Muscle of leg (tissue), 3 donors: ENCODE measurements at regions not wholly inside any gene's neighbourhood (a gene's known extent, or its start where the extent isn't known, plus 50 kb on each side); places are given as distances from the start of the nearest gene placed in this dataset.

Source experiments
- DNase-seq: peaks from one replicate; pipeline ENCODE4 v3.0.0; 2013
- H3K27ac ChIP-seq: one replicate; pipeline ENCODE4 v1.5.1; 2013; ENCODE audit warnings: mild to moderate bottlenecking, low read length, control low read depth
- H3K27me3 ChIP-seq: one replicate; pipeline ENCODE4 v1.6.1; 2013; ENCODE audit warnings: low read length; ENCODE audit not compliant: control insufficient read depth, insufficient read depth
- H3K36me3 ChIP-seq: one replicate; pipeline ENCODE4 v1.6.1; 2013; ENCODE audit warnings: low read length; ENCODE audit not compliant: control insufficient read depth, insufficient read depth
- H3K4me1 ChIP-seq: one replicate; pipeline ENCODE4 v1.6.1; 2013; ENCODE audit warnings: low read length; ENCODE audit not compliant: control insufficient read depth, insufficient read depth
- H3K4me3 ChIP-seq: one replicate; pipeline ENCODE4 v1.5.1; 2013; ENCODE audit warnings: low read length, control low read depth
- H3K9me3 ChIP-seq: replicated peaks from 2 replicates; pipeline ENCODE4 v1.6.1; 2013; ENCODE audit warnings: low read depth, low read length; ENCODE audit not compliant: control insufficient read depth
- WGBS: methylation state at CpG from one replicate; pipeline ENCODE4 v1.1.5; 2013; ENCODE audit warnings: missing lambda C conversion rate; ENCODE audit not compliant: insufficient coverage; 5-methylcytosine and 5-hydroxymethylcytosine counted together

- Histone ChIP-seq H3K36me3 (no peaks in the 10 kb centered on the region), H3K4me3 (no peak overlapping the region), H3K27me3 (no peaks in the 10 kb centered on the region), H3K27ac (no peak overlapping the region), H3K4me1 (no peaks in the 10 kb centered on the region), H3K9me3 (no peaks in the 10 kb centered on the region)
- DNase-seq, result no peak
- 87% methylated on average over 7 of the region's 9 CpGs for WGBS
Observed at GRCh38 chr9:32698706-32699277, 63.3 kb upstream of the TAF1L start.

- Histone ChIP-seq H3K27ac (no peak overlapping the region), H3K27me3 (no peaks in the 10 kb centered on the region), H3K9me3 (no peaks in the 10 kb centered on the region), H3K4me3 (no peak overlapping the region), H3K4me1 (no peaks in the 10 kb centered on the region), H3K36me3 (no peaks in the 10 kb centered on the region)
- no peak for DNase-seq
- WGBS, result no CpG with 5 or more reads among the region's 5 CpGs
Observed at GRCh38 chr9:32701321-32702022, 66.0 kb upstream of the TAF1L start.

- H3K27me3 ChIP-seq, result no peaks in the 10 kb centered on the region
- WGBS, result 31% methylated on average over 2 of the region's 2 CpGs
- H3K4me3 ChIP-seq, result no peak overlapping the region
Observed at GRCh38 chr9:32703635-32704034, 68.2 kb upstream of the TAF1L start.

GRCh38 chr9:32704343-32704742 lies 68.9 kb upstream of the TAF1L start:
- Histone ChIP-seq H3K36me3 (no peaks in the 10 kb centered on the region), H3K4me3 (no peak overlapping the region), H3K27ac (no peak overlapping the region), H3K4me1 (no peaks in the 10 kb centered on the region), H3K9me3 (no peaks in the 10 kb centered on the region), H3K27me3 (no peaks in the 10 kb centered on the region)
- WGBS, result 29% methylated on average over 1 of the region's 2 CpGs
- no peak for DNase-seq

More at GRCh38 chr9:32703635-32704034, 68.2 kb upstream of the TAF1L start:
- no peak for DNase-seq
- H3K27ac ChIP-seq, result no peak overlapping the region
- no peaks in the 10 kb centered on the region for H3K4me1 ChIP-seq
- no peaks in the 10 kb centered on the region for H3K9me3 ChIP-seq
- no peaks in the 10 kb centered on the region for H3K36me3 ChIP-seq

- WGBS, result no CpG with 5 or more reads among the region's 5 CpGs
- Histone ChIP-seq H3K4me3 (no peak overlapping the region), H3K27ac (no peak overlapping the region), H3K4me1 (no peaks in the 10 kb centered on the region), H3K36me3 (no peaks in the 10 kb centered on the region), H3K27me3 (no peaks in the 10 kb centered on the region), H3K9me3 (no peaks in the 10 kb centered on the region)
- DNase-seq, result no peak
Observed at GRCh38 chr9:32705059-32705458, 69.6 kb upstream of the TAF1L start.

- Histone ChIP-seq H3K27me3 (no peaks in the 10 kb centered on the region), H3K9me3 (no peaks in the 10 kb centered on the region), H3K4me3 (no peak overlapping the region), H3K36me3 (no peaks in the 10 kb centered on the region), H3K4me1 (no peaks in the 10 kb centered on the region), H3K27ac (no peak overlapping the region)
- no peak for DNase-seq
- 41% methylated on average over 4 of the region's 4 CpGs for WGBS
Observed at GRCh38 chr9:32706004-32706724, 70.7 kb upstream of the TAF1L start.

- H3K4me3 ChIP-seq, result no peak overlapping the region
- no peaks in the 10 kb centered on the region for H3K4me1 ChIP-seq
- no peaks in the 10 kb centered on the region for H3K9me3 ChIP-seq
- H3K27me3 ChIP-seq, result no peaks in the 10 kb centered on the region
- no peak overlapping the region for H3K27ac ChIP-seq
- H3K36me3 ChIP-seq, result no peaks in the 10 kb centered on the region
- DNase-seq, result no peak
- WGBS, result 94% methylated on average over 5 of the region's 5 CpGs
Observed at GRCh38 chr9:32706725-32707100, 71.2 kb upstream of the TAF1L start.

GRCh38 chr9:32707326-32707725 lies 71.9 kb upstream of the TAF1L start:
- Histone ChIP-seq H3K27ac (no peak overlapping the region), H3K4me1 (no peaks in the 10 kb centered on the region), H3K9me3 (no peaks in the 10 kb centered on the region), H3K27me3 (no peaks in the 10 kb centered on the region), H3K36me3 (no peaks in the 10 kb centered on the region), H3K4me3 (no peak overlapping the region)
- no peak for DNase-seq
- 45% methylated on average over 1 of the region's 5 CpGs for WGBS

GRCh38 chr9:32708480-32709150 lies 73.1 kb upstream of the TAF1L start:
- Histone ChIP-seq H3K9me3 (no peaks in the 10 kb centered on the region), H3K27ac (no peak overlapping the region), H3K27me3 (no peaks in the 10 kb centered on the region), H3K4me1 (no peaks in the 10 kb centered on the region), H3K36me3 (no peaks in the 10 kb centered on the region), H3K4me3 (no peak overlapping the region)
- DNase-seq, result no peak
- WGBS, result no CpG with 5 or more reads among the region's 3 CpGs

- no peak for DNase-seq
- no peaks in the 10 kb centered on the region for H3K4me1 ChIP-seq
- 90% methylated on average over 3 of the region's 6 CpGs for WGBS
- H3K9me3 ChIP-seq, result no peaks in the 10 kb centered on the region
- H3K27me3 ChIP-seq, result no peaks in the 10 kb centered on the region
- H3K36me3 ChIP-seq, result no peaks in the 10 kb centered on the region
- H3K27ac ChIP-seq, result no peak overlapping the region
- H3K4me3 ChIP-seq, result no peak overlapping the region
Observed at GRCh38 chr9:32709871-32710270, 73.5 kb upstream of the TMEM215 start.
